Prostate gland (tissue), 2 donors: ENCODE measurements at regions not wholly inside any gene's neighbourhood (a gene's known extent, or its start where the extent isn't known, plus 50 kb on each side); places are given as distances from the start of the nearest gene placed in this dataset.

Experiments
- DNase-seq: peaks from one replicate; pipeline ENCODE4 v3.0.0-alpha.2; 2019; ENCODE audit warnings: low spot score
- H3K27ac ChIP-seq, 2 donors: fragments of 200-600 bp; sonication (generic); 2 replicates each; pipeline ENCODE4 v1.5.1; 2017 to 2019
- H3K27me3 ChIP-seq: fragments of 200-600 bp; sonication (generic); replicated peaks from 2 replicates; pipeline ENCODE4 v1.5.1; 2019; ENCODE audit not compliant: insufficient read depth
- H3K36me3 ChIP-seq, 2 donors: fragments of 200-600 bp; sonication (generic); 1 replicate in 1 of 2; 2 replicates in 1 of 2; pipeline versions ENCODE4 v1.5.1 to v1.8.1; 2017 to 2019
- H3K4me1 ChIP-seq: fragments of 200-600 bp; sonication (generic); replicated peaks from 2 replicates; pipeline ENCODE4 v1.5.1; 2019
- H3K4me3 ChIP-seq, 2 donors: fragments of 200-600 bp; sonication (generic); 2 replicates each; pipeline ENCODE4 v1.5.1; 2017 to 2019
- H3K9me3 ChIP-seq: fragments of 200-600 bp; sonication (generic); 2 replicates; pipeline ENCODE4 v1.5.1; 2017
- POLR2A ChIP-seq: fragments of 450-650 bp; IDR thresholded peaks from one replicate; pipeline ENCODE4 v1.6.1; 2016; ENCODE audit warnings: antibody characterized with exemption, mild to moderate bottlenecking
- POLR2AphosphoS5 ChIP-seq: sonication (generic); formaldehyde crosslinking; IDR thresholded peaks from one replicate; pipeline ENCODE4 v1.6.1; 2017; ENCODE audit warnings: antibody characterized with exemption
- WGBS: methylation state at CpG from one replicate; pipeline ENCODE4 v1.1.5; 2018; 5-methylcytosine and 5-hydroxymethylcytosine counted together
- intact Hi-C: fragments of 100-400 bp; cut with DNase I; formaldehyde crosslinking; loops from one replicate; pipeline ENCODE4 v1.14.2; 2022
- TF ChIP-seq, protein P1 (sequence below), 4 experiments: fragments of 200-600 bp in 2 of 4; fragments of 450-650 bp in 2 of 4; sonication (generic) in 2 of 4; IDR thresholded peaks; 1 replicate in 3 of 4; 2 replicates in 1 of 4; pipeline ENCODE4 v1.5.1; 2016 to 2019; ENCODE audit warnings: antibody characterized with exemption in 4 of 4, mild to moderate bottlenecking in 2 of 4, moderate library complexity in 2 of 4

DNA sequence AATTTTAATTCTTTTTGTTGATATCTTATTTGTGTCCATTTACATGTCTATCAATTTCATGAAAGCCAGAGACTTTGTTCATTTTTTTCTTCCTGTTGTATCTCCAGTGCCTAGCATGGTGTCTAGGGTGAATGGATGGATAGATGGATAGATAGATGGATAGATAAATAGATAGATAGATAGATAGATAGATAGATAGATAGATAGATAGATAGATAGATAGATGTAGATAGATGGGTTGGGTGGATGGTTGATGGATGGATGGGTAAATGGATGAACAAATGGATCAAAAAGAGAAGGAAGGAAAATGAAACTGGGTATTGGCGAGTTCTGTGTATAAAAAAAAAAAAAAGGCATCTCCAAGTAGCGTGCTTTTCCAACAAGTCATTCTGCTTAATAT lies 120.5 kb downstream of the FAM124B start:
- intact Hi-C loops: no loop called here
- Histone ChIP-seq H3K36me3 (no peaks in the 10 kb centered on the region), H3K4me3 (no peak overlapping the region), H3K9me3 (no peaks in the 10 kb centered on the region), H3K27ac (no peak overlapping the region), H3K27me3 (no peaks in the 10 kb centered on the region), H3K4me1 (no peaks in the 10 kb centered on the region)
- WGBS: 94% methylated on average over 2 of the region's 2 CpGs
- TF ChIP-seq, protein P1, sequence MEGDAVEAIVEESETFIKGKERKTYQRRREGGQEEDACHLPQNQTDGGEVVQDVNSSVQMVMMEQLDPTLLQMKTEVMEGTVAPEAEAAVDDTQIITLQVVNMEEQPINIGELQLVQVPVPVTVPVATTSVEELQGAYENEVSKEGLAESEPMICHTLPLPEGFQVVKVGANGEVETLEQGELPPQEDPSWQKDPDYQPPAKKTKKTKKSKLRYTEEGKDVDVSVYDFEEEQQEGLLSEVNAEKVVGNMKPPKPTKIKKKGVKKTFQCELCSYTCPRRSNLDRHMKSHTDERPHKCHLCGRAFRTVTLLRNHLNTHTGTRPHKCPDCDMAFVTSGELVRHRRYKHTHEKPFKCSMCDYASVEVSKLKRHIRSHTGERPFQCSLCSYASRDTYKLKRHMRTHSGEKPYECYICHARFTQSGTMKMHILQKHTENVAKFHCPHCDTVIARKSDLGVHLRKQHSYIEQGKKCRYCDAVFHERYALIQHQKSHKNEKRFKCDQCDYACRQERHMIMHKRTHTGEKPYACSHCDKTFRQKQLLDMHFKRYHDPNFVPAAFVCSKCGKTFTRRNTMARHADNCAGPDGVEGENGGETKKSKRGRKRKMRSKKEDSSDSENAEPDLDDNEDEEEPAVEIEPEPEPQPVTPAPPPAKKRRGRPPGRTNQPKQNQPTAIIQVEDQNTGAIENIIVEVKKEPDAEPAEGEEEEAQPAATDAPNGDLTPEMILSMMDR (IDR thresholded peaks at IDR 0.05): no peak
- TF ChIP-seq POLR2AphosphoS5 (no peak), POLR2A (no peak)
- DNase-seq: no peak

DNA sequence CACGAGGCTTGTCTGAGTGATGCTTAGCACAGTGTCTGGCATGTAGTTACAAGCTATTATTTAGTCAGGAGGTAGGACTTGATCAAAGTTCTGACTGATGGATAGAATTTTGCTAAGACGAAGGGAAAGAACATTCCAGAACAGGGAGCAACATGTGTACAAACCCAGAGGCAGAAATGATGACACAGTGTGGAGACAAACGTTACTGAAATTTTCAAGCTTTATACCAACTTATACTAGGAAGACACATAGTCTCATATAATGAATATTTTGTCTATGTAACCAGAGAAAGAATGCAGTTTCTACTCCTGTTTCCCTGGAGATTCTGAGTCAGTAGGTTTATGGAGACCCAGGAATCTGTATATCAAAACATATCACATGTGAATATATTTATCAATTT lies 123.4 kb downstream of the FAM124B start:
- Histone ChIP-seq H3K4me1 (no peaks in the 10 kb centered on the region), H3K36me3 (no peaks in the 10 kb centered on the region), H3K27ac (no peak overlapping the region), H3K4me3 (no peak overlapping the region), H3K27me3 (no peaks in the 10 kb centered on the region), H3K9me3 (no peaks in the 10 kb centered on the region)
- intact Hi-C loops: no loop called here
- DNase-seq: no peak
- WGBS: 70% methylated on average over 3 of the region's 3 CpGs
- TF ChIP-seq POLR2AphosphoS5 (no peak), POLR2A (no peak)

- intact Hi-C loops: no loop called here
- TF ChIP-seq, protein P1 (IDR thresholded peaks at IDR 0.05): no peak
- TF ChIP-seq POLR2A (no peak), POLR2AphosphoS5 (no peak)
- Histone ChIP-seq H3K36me3 (no peaks in the 10 kb centered on the region), H3K4me1 (no peaks in the 10 kb centered on the region), H3K27ac (no peak overlapping the region), H3K9me3 (no peaks in the 10 kb centered on the region), H3K4me3 (no peak overlapping the region), H3K27me3 (no peaks in the 10 kb centered on the region)
- no peak for DNase-seq
These were observed 125.7 kb downstream of the FAM124B start for GRCh38 chr2:224276251-224276650.

DNA sequence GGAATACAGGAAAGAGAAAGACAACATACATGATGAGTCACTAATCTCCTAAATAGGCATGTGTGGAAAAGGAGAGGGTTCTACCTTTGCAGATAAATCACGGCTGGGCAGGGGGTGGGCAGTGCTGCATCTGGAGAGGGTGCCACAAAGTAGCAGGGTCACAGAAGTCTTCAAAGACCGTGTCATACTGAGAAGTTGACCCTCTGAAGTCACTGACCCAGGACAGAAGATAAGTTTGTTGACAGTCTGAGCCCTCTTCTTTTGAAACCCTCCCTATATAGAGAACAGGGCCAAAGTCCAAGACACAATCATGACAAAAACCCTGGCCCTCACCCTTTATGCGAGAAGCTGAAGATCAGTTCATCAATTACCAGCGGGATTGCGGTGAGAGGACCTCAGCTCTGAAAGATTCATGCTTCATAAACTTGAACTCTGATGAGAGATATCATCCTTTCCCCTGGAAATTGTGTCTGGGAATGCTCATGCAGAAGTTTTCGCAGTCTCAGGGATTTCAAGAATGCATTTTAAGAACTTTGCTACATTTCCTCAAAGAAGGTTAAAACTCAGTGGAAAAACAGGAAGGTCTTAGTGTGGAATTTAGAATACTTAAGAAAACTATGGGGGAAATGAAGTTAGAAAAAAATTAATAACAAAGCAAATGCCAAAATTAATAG lies 129.5 kb downstream of the FAM124B start:
- Histone ChIP-seq H3K9me3 (no peaks in the 10 kb centered on the region), H3K27me3 (no peaks in the 10 kb centered on the region), H3K4me1 (no peaks in the 10 kb centered on the region), H3K4me3 (no peak overlapping the region), H3K27ac (no peak overlapping the region), H3K36me3 (no peaks in the 10 kb centered on the region)
- intact Hi-C loops: no loop called here
- TF ChIP-seq POLR2AphosphoS5 (no peak), POLR2A (no peak)
- TF ChIP-seq, protein P1 (IDR thresholded peaks at IDR 0.05): no peak
- no peak for DNase-seq
- WGBS: 90% methylated on average over 6 of the region's 6 CpGs

- Histone ChIP-seq H3K36me3 (no peaks in the 10 kb centered on the region), H3K4me1 (no peaks in the 10 kb centered on the region), H3K9me3 (no peaks in the 10 kb centered on the region), H3K27ac (no peak overlapping the region), H3K27me3 (no peaks in the 10 kb centered on the region), H3K4me3 (no peak overlapping the region)
- TF ChIP-seq POLR2AphosphoS5 (no peak), POLR2A (no peak)
- TF ChIP-seq, protein P1 (IDR thresholded peaks at IDR 0.05): no peak
- intact Hi-C loops: no loop called here
- WGBS: 43% methylated on average over 1 of the region's 1 CpG
- no peak for DNase-seq
These were observed 130.2 kb downstream of the FAM124B start for GRCh38 chr2:224271617-224272236.
